HG03103 (cell line): ENCODE measurements at regions not wholly inside any gene's neighbourhood (a gene's known extent, or its start where the extent isn't known, plus 50 kb on each side); places are given as distances from the start of the nearest gene placed in this dataset.
A peak's percentile ranks its signal among the peaks of the same experiment; 100 is the strongest.
"Not testable (repeated sequence)": the region's sequence is repeated elsewhere in the genome, so short reads cannot be mapped to it uniquely, and the experiment has no call there.

ENCODE experiments used
- ATAC-seq: cut with Tn5 transposase; IDR thresholded peaks from one replicate; pipeline ENCODE4 v1.9.1; 2021; ENCODE audit warnings: low read depth; ENCODE audit not compliant: unreplicated experiment

DNA sequence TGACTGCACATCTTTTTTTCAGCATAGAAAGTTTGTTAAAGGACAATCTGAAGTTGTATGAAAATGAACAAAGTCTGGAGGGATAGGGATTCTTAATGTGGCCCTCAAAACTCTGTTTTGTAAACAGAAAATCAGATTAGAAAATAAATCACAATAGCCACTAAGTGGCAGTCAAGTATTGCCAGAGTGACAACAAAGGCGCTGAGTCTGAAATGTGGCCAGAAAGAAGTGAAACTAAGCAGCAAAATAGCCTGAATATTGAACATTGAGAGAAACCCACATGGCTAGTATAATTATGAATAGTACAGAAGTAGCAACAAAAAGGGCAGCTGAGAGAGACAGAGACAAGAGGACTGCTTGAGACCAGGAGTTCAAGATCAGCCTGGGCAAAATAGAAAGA is 81.1 kb upstream of the CT45A1 start:
- peak; percentile 65 for ATAC-seq

DNA sequence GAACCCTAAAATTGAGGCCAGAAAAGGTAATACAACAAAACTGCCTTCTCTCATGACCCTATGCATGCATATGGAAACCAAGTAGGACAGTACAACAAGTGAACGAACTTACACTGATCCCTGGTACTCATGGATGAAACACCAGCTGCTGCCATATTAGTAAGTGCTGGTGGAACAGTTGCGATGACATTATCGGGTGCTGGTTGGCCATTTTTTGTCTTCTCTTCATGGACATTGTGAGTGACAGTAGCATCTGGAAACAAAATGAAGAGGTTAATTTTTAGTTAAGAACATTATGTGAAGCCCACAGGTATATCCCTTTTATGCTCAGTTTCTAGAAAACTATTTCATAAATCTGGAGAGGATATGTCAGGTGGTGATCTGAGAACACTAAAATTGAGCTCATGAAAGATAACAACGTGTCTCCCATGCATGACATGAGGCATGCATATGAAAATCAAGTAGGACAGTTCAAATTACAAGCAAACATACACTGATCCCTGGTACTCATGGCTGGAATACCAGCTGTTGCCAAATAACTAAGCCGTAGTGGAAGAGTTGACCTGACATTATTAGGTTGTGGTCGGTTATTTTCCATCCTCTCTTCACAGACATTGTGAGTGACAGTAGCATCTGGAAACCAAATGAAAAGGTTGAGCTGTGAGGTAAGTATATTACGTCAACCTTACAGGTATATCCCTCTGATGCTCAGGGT is 74.2 kb upstream of the CT45A1 start:
- no peak for ATAC-seq

DNA sequence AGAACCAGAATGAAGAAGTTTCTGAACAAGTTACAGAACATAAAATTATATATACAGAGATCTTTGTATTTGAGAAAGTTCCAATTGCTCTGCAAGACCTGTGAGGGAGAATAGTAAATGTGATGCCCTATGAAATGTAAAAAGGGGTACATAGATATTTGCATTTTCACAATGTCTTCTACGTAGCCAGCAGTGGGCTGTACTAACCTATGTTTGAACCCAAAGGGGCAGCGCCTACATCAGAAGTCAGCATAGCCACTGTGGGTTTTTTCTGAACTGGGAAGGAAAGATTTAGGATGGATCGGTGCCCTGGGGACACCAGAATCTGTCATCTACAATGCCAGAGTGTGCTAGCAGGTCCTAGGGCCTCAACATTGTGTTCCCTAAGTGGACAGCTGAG is 69.5 kb upstream of the CT45A1 start:
- ATAC-seq, result no peak

DNA sequence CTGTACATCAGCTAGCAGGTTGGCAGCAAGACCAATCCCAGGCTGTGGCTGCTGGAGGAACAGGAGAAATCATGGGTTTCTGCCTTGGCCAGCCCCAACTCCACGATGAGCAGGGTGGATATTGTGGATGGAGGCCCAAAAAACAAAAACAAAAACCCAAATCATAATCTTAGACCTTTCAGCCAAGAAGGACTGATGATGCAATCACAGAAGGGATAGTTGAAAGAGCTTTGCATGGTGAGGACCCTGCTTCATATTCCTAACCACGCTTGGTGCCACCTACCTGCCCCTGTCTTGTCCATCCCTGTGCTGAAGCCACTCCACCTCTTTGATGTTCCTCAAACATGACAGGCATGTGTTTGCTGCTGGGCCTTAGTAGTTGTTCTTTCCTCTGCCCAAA is 68.8 kb upstream of the CT45A1 start:
- ATAC-seq, result no peak

DNA sequence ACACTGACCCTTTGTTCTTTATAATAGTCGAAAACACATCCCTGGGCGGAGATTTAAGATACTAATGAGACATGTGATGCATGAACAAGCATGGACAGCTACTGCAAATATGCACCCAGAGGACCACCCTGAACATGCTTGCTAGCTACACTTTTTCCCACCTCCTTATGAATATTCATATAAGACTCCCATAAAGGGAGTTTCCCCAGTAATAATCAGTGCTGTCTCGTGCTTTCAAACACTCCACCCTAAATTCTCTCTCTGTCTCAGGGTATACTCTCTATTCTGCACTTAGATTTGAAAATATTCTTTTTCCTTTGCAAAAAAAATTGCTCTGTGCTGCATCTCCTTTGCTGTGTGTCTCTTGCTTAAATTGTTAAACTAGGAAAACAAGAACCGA is 64.4 kb upstream of the CT45A1 start:
- no peak for ATAC-seq

DNA sequence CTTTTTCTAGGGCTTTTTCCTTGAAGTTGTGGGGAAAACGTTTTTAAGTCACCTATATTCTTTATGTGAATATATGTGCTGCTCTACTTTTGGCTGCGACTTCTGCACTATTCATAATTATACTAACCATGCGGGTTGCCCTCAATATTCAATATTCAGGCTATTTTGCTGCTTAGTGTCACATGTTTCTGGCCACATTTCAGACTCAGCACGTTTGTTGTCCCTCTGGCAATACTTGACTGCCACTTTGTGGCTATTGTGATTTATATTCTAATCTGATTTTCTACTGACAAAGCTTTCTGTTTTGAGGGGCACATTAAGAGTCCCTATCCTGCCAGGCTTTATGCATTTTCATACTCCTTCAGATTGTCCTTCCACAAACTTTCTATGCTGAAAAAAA is 63.9 kb upstream of the CT45A1 start:
- ATAC-seq, result no peak

DNA sequence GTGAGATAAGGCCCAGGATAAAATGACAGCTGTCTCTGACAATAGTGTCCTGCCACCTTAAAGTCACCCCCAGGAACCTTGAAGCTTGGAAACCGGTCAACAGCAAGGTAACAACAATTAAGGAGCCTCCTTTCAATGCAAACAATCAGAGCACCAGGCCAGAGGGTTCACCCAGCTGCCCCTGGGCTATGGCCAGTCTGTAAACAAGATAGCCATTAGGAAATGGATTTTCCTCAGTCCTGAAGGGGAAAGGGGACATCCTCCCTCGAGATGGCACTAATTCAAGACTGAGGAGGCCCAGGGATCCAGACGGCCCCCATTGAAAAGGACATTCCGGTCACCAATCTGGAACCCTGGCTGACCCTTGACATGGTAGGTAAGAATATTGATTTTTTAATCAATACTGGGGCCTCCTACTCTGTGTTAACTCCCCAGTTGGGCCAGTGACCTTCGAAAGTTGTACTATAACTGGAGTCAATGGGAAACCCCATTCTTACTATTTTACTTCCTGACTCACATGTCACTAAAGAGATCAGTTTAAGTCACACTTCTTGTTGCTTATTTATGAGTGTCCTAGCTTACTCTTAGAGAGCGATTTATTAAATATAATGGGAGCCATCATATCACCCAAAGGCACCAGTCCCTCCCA is 61.7 kb upstream of the CT45A1 start:
- ATAC-seq, result no peak

DNA sequence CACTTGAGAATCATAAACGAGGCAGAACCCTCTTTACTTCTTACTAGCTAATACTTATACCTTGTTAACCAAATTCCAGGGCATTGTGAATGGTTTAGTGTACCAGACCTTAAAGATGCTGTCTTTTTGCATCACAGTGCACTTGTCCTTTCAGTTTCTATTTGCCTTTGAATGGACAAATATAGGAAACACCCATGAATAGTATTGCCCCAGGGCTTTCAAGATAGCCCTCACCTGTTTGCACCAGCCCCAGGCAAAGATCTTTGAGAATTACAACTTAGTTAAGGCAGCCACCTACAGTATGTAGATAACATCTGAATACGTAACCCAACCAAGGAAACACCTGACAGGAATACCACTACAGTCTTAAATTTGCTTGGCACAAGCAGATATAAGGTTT is 60.8 kb upstream of the CT45A1 start:
- ATAC-seq, result no peak

DNA sequence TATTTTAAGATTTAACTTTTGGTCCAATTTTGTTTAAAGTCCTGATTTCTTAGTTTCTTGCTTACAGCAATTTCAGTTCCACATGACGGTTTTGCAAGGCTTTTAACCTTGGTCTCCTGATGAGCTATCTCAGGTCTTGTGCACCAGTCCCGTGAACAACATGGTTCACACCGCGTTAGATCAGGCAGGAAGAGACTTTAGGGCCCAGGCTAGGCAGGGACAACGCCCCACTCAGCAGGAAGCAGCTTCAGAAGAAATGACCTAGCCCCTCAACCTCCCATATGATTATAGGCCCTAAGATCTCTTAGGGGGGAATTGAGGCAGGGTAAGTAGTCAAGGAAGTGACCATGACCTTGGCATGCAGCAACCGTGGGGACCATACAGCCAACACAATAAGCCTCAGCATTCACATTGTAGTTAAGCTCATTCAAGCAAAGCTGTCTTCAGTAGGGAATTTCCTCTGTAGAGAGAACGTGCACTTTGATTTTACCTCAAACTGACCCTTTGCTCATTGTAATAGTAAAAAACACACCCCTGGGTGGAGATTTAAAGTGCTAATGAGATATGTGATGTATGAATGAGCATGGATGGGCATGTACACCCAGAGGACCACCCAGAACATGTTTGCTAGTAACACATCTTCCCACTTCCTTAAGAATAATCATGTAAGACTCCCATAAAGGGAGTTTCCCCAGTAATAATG is 55.3 kb upstream of the CT45A1 start:
- not testable (repeated sequence) for ATAC-seq
